CD4-positive, alpha-beta T cell treated with Interleukin-1 beta for 1 hour (primary cell): ENCODE measurements at regions not wholly inside any gene's neighbourhood (a gene's known extent, or its start where the extent isn't known, plus 50 kb on each side); places are given as distances from the start of the nearest gene placed in this dataset.
"Not testable (repeated sequence)": the region's sequence is repeated elsewhere in the genome, so short reads cannot be mapped to it uniquely, and the experiment has no call there.

Source experiments
- DNase-seq, 2 donors: peaks; one replicate each; pipeline ENCODE4 v3.0.0-alpha.2; 2020 to 2022

DNA sequence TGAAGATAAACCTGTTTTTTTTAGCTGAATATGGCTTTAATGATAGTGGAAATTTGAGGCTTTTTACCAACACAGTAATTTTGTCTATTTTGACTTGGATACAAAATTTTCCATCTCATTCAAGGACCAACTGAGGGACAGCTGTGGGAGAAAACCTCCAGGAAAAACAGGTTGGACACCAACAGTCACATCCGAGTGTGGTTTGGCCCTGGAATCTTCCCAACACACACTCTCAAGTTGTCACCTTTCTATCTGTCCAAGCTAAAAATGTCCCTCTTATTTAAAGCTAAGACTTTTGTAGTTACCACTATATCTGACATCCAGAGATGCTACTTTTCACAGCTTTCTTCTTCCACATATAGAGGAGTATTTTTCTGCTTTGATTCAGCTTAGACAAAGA lies 404.9 kb downstream of the PCDH7 start:
- DNase-seq = no peak

- no peak for DNase-seq
These were observed 405.3 kb downstream of the PCDH7 start for GRCh38 chr4:31125496-31125895.

DNA sequence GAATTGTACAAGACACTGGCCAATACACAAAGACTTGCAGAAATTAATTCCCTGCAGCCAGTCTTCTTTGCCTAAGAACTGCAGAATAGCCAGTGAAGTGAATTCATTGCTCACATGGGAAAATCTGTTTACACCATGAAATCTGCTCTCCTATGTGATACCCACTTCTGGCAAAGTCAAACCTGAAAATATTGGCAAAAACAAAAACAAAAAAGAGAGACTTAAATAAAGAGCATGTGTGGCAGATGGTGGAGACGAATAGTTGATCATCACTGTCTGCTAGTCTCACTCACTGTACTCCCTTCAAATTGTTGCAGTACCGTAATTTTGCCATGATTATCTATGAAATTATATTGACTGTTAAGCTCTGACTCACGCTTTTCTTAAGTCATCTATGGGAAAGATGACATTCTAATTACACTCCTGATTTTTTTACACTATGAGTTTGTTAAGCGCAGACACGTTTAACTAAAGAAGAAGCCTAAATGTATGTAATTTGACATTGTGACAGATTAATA lies 406.8 kb downstream of the PCDH7 start:
- no peak for DNase-seq

DNA sequence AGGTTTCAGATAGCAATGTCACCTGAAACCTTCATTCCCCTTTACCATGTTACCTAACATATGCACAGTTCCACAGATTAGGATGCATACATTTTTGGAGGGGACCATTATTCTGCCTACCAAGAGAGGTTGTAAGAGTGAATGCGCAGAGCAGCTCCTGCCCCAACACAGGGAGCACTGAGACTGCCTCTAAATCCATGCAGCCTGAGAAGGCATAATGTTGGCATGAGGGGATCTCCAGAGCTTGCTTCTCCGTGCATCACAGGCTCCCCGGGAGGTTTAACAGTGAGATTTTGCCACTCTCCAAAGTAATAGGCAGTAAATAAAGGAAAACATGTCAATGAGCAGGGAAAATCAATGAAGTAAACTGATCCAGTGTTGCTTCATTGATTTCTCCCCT lies 410.8 kb downstream of the PCDH7 start:
- no peak for DNase-seq

DNA sequence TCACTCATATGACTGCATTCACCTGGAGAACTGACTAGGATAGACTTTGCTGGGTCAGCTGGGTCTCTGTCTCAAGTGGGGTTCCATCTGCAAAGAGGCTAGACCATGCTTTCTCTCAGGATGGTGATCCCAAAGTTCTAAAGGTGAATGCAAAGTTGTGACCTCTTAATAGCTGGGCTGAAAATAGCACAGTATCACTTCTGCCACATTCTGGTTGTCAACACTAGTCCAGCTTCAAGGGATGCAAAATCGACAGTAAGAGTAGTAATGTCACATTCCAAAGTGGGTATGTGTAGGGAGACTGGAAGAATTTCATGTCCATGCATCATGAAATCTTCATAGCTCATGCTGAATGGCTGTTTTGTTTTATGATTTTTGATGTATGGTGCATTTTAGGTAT lies 414.6 kb downstream of the PCDH7 start:
- no peak for DNase-seq

DNA sequence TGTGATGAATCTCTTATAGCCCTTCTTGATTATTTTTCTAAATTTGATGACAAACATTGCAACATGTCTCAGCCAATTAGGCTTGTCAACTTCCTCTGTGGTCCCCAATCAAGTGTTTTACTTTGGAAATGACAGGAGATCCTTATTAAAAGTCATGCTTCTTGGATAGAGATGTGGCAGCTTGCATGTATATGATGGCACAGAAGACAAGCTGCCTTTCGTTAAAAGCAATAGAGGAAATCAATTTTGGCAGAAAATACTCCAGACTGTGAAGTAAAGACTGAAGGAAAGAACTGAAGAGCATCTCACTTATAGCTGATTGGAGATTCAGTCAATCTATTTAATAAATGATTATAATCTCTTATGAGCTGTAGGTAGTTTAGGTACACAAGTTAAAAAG lies 419.6 kb downstream of the PCDH7 start:
- DNase-seq = no peak

GRCh38 chr4:31141095-31141831 lies 421.1 kb downstream of the PCDH7 start:
- no peak for DNase-seq

GRCh38 chr4:31141832-31142142 lies 421.6 kb downstream of the PCDH7 start:
- no peak for DNase-seq

- DNase-seq = no peak
These were observed 426.2 kb downstream of the PCDH7 start for GRCh38 chr4:31146366-31146765.

GRCh38 chr4:31148990-31149389 lies 428.8 kb downstream of the PCDH7 start:
- DNase-seq = no peak

DNA sequence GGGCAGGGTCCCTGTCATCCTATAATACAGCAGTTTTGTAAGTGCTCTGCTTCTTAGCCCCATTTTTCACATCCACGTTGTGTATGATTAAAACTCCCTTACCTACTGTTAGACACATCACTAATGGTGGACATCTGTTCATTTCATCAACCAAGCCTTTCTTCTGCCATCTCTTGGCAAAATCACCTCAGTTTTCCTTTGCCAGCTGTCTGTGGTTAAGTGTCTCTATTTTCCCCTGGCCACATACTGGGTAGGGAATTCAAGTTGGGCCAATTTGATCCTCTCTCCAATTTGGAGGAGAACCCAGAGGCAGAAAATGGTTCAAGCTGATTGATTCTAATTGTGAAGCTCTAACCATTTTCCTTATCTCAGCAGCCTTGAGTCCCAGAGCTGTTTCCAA lies 436.1 kb downstream of the PCDH7 start:
- DNase-seq = no peak

DNA sequence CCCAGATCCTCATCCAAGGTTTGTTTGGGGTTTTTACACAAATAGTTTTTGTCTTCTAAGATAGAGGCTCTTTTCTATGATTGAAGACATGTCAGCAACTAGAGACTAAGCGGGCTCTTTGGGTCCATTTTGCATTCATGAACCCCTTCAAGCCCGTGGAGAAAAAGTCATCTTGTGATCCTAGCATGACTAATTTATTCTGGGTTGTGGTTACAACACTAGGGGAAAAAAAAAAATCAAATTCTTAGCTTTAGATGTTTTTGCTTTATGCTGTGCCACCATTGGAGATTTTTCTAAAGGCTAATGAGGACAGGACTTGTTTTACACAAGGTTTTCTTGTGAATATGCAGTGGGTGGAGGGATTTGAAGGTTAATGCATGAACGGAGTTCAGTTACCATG lies 440.0 kb downstream of the PCDH7 start:
- DNase-seq = no peak

- no peak for DNase-seq
These were observed 449.7 kb downstream of the PCDH7 start for GRCh38 chr4:31169846-31170245.

DNA sequence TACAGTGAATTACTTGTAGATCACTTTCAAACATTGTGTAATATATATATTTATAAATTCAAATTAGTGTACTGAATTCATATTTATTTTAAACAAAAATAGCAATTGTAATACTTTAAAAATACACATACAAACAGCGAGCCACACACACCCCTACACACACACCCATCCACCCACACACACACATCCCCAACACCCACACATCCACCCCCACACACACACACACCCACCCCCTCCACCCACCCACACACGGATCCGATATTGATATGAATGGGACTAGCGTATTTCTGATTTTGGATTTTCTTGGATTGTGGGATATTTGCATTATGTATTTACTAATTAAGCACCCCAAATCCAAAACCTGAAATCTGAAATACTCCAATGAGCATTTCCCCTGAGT lies 451.2 kb downstream of the PCDH7 start:
- no peak for DNase-seq

- DNase-seq = no peak
These were observed 455.2 kb downstream of the PCDH7 start for GRCh38 chr4:31175242-31175910.

DNA sequence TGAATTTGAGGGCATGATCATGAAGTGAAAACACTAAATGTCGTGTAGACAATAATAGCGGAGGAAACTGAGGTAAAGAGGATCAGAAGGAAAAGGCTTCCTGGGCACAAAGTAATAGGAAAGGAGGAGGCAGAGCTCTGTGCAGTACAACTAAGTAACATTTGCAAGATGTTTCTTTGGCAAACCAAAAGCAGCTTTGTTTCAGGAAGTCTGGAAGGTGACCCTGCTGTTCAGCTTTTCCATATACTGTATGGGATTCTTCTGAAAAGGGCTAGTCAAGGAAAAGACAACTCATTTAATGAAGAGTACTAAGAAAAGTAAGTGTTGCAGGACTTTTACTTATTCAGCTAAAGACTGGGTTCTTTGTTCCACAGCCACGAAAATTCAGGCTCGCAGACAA lies 463.1 kb downstream of the PCDH7 start:
- DNase-seq = no peak

GRCh38 chr4:31185014-31185585 lies 464.9 kb downstream of the PCDH7 start:
- DNase-seq = no peak

- no peak for DNase-seq
These were observed 467.8 kb downstream of the PCDH7 start for GRCh38 chr4:31187979-31188378.

DNA sequence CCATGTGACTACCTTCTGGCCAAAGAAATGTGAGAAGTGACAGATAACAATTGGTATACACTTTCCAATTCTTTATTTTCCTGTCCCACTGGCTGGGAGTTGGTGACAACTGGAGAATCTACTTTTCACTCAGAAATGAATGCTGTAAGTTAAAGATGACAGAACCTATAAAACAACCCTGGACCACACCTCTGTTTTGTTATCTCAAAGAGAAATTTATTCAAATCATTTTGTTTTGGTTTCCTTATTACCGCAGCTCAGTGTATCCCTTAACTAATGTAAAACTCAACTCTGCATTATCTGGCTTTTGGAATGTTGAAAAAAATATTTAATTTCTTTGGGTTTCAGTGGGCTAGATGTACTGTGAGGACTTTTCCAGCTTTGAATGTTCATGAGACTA lies 469.8 kb downstream of the PCDH7 start:
- no peak for DNase-seq

DNA sequence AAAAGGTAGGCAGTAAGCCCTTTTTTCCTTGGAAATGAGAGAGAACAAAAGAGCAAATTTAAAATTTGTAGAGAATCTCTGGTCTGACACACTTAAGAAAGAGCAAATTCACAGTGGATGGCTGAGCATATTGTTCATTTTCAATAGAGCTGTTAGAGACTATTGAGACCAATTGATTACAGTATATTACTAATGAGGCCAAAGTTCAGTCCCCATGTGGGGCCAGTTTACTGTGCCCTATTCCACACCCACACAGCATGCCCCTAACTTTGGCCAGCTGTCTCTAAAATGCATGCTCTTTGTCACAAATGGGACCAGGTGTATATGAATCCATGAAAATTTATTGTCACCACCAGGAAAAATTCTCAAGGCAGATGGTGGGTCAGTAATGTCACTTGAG lies 470.5 kb downstream of the PCDH7 start:
- no peak for DNase-seq

GRCh38 chr4:31192341-31192740 lies 472.2 kb downstream of the PCDH7 start:
- DNase-seq = no peak

GRCh38 chr4:31193521-31193920 lies 473.4 kb downstream of the PCDH7 start:
- no peak for DNase-seq

DNA sequence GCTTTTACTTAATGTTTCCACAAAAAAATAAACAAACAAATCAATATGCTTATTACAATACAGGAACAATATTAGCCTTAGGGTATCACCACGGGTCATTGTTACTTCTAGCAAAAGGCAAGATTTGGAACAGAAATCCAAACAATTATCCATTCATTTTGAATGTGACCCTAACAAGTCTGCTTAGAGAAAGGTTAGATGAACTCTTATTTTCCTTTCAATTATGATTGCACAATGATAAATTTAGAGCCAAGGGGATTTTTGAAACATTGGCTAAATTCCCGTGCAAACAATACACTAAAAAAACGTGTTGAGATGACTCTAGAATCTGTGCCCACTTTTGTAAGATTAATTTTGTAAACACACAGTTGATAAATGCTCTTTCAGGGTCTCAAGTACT lies 474.7 kb downstream of the PCDH7 start:
- DNase-seq = no peak

DNA sequence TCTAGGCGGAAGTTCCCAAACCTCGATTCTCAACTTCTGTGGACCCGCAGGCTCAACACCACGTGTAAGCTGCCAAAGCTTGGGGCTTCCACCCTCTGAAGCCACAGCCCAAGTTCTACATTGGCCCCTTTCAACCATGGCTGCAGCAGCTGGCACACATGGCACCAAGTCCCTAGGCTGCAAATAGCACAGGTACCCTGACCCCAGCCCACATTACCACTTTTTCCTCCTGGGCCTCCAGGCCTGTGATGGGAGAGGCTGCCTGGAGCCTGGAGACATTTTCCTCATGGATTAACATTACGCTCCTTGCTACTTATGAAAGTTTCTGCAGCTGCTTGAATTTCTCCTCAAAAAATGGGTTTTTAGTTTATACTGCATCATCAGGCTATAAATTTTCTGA lies 479.5 kb downstream of the PCDH7 start:
- no peak for DNase-seq

DNA sequence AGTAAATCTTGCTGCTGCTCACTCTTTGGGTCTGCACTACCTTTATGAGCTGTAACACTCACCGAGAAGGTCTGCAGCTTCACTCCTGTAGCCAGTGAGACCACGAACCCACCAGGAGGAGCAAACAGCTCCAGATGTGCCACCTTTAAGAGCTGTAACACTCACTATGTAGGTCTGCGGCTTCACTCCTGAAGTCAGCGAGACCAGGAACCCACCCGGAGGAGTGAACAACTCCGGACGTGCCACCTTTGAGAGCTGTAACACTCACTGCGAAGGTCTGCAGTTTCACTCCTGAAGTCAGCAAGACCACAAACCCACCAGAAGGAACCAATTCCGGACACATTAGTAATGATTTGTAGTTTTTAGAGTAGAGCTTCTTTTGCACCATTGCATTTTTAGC lies 481.9 kb downstream of the PCDH7 start:
- DNase-seq = not testable (repeated sequence)
